Eye (tissue), 1 donor: ENCODE measurements at regions not wholly inside any gene's neighbourhood (a gene's known extent, or its start where the extent isn't known, plus 50 kb on each side); places are given as distances from the start of the nearest gene placed in this dataset.

Experiments used
- DNase-seq: peaks from one replicate; pipeline ENCODE4 v3.0.0-alpha.2; 2015

- no peak for DNase-seq
Measured at GRCh38 chr12:89089264-89089663, 263.0 kb downstream of the DUSP6 start.

GRCh38 chr12:89087876-89088275 is 264.4 kb downstream of the DUSP6 start:
- no peak for DNase-seq

- DNase-seq = no peak
Measured at GRCh38 chr12:89087149-89087825, 265.0 kb downstream of the DUSP6 start.

- DNase-seq = no peak
Measured at GRCh38 chr12:89085421-89085820, 266.9 kb downstream of the DUSP6 start.

GRCh38 chr12:89084751-89085150 is 267.6 kb downstream of the DUSP6 start:
- DNase-seq = no peak

- no peak for DNase-seq
Measured at GRCh38 chr12:89083491-89083890, 268.8 kb downstream of the DUSP6 start.

- DNase-seq = no peak
Measured at GRCh38 chr12:89082370-89082753, 269.9 kb downstream of the DUSP6 start.

GRCh38 chr12:89081719-89082369 is 270.5 kb downstream of the DUSP6 start:
- DNase-seq = no peak

DNA sequence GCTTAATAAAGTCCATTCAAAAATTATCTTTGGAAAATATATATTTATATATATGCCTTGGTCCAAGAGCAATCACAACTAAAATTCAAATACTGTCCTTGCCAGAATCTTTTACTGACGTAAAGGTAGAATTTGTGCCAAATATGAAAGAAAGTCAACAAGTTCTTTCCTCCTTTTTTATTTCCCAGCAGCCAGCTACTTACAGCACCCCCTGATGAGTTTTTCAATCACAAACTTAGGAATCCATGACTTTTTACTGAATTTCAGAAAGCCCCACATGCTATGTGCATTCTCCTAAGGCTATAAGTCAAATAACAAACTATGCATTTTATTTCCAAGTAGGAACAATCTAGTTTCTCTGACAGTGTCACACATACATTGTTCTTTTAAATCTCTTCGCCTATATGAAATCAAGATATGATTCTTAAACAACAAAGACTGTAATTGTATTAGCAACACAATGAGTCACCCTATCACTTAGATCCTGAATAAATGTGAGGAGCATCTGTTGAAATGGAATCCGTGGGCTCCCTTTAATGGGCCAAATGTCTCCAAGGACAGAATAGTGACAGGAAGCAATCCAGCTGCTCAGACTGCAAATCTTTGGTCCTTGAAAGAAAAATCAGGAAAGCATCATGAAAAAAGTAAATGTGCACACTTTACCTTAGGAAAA is 271.4 kb downstream of the DUSP6 start:
- DNase-seq = peak; percentile 45

GRCh38 chr12:89075880-89076540 is 276.3 kb downstream of the DUSP6 start:
- no peak for DNase-seq

DNA sequence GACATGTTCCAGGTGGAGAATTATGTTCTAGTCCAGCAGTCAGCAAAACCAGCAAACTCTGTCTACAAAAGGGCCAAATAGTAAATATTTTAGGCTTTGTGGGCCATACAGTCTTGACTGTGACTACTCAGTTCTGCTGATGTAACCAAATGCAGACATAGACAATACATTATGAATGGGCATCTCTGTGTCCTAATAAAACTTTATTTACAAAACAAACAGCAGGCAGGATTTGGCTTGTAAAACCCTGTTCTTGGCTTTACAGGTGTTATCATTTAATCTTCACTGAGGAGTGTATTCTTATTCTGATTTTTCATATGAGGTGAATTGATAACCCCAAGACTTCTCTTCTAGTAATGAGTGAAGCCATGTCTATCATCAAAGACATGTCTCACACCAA is 278.6 kb downstream of the DUSP6 start:
- no peak for DNase-seq

DNA sequence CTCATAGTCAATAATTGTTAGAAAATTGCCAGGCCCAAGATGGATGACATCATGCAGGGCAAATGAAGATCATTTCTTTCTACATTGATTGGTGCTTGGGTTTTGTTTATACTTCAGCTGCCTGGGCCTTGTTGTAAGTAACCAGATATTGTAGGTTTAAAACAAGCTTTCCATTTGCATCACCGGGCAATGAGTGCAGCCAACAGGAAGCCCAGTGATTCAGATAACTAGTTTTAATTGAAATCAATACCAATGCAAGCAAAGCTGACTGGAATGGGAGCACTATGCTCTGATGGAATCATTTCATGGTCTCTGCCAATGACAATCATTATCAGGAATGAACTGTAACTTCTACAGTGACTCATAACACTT is 279.3 kb downstream of the DUSP6 start:
- DNase-seq = peak; percentile 45

- DNase-seq = no peak
Measured at GRCh38 chr12:89072294-89073026, 279.8 kb downstream of the DUSP6 start.

DNA sequence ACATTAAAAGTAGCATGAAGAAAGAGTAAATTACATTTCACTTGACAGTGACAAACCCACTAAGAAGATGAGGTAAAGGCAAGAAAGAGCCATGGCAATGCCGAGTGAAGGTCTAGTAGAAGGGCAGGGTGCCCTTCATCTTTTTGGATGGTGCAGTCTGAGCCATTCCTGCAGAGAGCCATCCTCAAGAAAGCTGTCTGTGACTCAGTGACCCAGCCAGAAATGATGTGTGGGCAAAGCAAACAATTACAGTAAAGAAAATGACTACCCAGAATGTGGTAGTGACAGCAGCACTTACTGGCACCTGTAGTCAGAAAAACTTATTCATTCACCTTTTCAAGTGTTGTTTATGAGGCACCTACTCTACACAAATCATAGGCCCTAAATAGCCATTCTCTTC is 281.7 kb downstream of the DUSP6 start:
- no peak for DNase-seq

GRCh38 chr12:89069431-89069830 is 282.9 kb downstream of the DUSP6 start:
- DNase-seq = no peak

- no peak for DNase-seq
Measured at GRCh38 chr12:89067421-89068187, 284.7 kb downstream of the DUSP6 start.

- no peak for DNase-seq
Measured at GRCh38 chr12:89064780-89065179, 287.5 kb downstream of the DUSP6 start.

DNA sequence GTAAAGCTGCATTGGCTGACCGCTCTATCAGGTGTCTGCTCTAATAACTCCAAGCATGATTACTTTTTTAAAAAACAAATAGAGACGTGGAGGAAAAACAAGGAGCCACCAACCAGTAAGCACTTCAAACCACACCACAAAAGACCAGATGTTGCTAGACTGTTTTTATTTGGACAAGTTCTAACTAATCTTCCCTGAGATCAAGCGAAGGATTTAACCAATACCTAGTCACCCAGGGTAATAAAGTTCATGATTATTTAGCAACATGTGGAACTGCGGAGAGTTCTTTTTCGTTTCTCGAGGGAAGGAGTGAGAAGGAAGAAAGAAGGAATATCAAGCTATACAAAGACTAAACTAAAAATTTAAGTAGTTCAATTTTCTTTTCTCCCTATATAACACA is 288.1 kb downstream of the DUSP6 start:
- DNase-seq = no peak

DNA sequence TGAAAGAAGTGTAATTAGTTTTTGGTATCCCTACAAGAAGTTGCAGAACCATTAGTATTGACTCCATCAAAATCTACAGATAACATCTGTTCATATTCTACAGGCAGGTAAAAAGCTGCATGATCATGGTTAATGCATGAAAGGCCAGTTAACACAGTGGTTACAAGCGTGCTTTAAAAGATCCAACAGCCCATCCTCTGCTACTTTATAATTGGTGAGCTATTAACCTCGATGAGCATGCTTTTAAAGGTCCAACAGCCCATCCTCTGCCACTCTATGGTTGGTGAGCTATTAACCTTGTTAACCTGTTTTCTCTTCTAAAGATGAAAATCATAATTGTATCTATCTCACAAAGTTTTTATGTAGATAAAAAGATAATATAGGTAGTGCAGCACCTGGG is 289.3 kb downstream of the DUSP6 start:
- no peak for DNase-seq

GRCh38 chr12:89059721-89060541 is 292.4 kb downstream of the DUSP6 start:
- peak; percentile 73 for DNase-seq

GRCh38 chr12:89059056-89059455 is 293.2 kb downstream of the DUSP6 start:
- DNase-seq = no peak
